A549 (cell line): ENCODE measurements at regions not wholly inside any gene's neighbourhood (a gene's known extent, or its start where the extent isn't known, plus 50 kb on each side); places are given as distances from the start of the nearest gene placed in this dataset.

Experiments
- ATAC-seq, 2 experiments: fragments of 200-7000 bp in 1 of 2; fragments of >200 bp in 1 of 2; cut with Nextera tagmentation in 1 of 2; cut with Tn5 transposase in 1 of 2; 3 replicates each; pipeline versions ENCODE4 v1.8.0 to v1.9.1; 2018 to 2020; ENCODE audit warnings: mild to moderate bottlenecking in 1 of 2, moderate library complexity in 1 of 2
- CTCF ChIA-PET: fragments of 300-600 bp; sonication (Branson Sonifier 250); formaldehyde crosslinking; extraction: SDS; loops from one replicate; lab custom pipeline; 2021; ENCODE audit warnings: antibody characterized with exemption, inconsistent platforms; lab: Yijun Ruan, JAX
- POLR2A ChIA-PET: fragments of 350-600 bp; formaldehyde crosslinking; extraction: SDS; loops from one replicate; lab custom pipeline; 2021; ENCODE audit warnings: antibody characterized with exemption, inconsistent platforms; lab: Yijun Ruan, JAX
- DNase-seq, 2 experiments: peaks; one replicate each; pipeline versions ENCODE4 v3.0.0 to v3.0.0-alpha.2; 2011 to 2016; ENCODE audit warnings: low read depth in 1 of 2, low spot score in 1 of 2
- FAIRE-seq: peaks from 2 replicates; lab custom pipeline; 2011; peaks lifted over from hg19 to GRCh38; lab: Jason Lieb, UNC
- H3K27ac ChIP-seq, 2 experiments: fragments of >200 bp; sonication (Bioruptor Twin); formaldehyde crosslinking; 3 replicates each; pipeline ENCODE4 v1.5.1; 2016 to 2017
- H3K4me1 ChIP-seq: fragments of >200 bp; sonication (Bioruptor Twin); formaldehyde crosslinking; 3 replicates; pipeline ENCODE4 v1.6.1; 2016
- H3K4me2 ChIP-seq: fragments of >200 bp; sonication (Bioruptor Twin); formaldehyde crosslinking; 3 replicates; pipeline ENCODE4 v1.6.1; 2016
- H3K4me3 ChIP-seq: fragments of >200 bp; sonication (Bioruptor Twin); formaldehyde crosslinking; 3 replicates; pipeline ENCODE4 v1.5.1; 2016
- H3K9me3 ChIP-seq: fragments of >200 bp; sonication (Bioruptor Twin); formaldehyde crosslinking; 3 replicates; pipeline ENCODE4 v1.6.1; 2016
- CBX2 ChIP-seq: fragments of 200-600 bp; sonication (generic); IDR thresholded peaks from 2 replicates; pipeline ENCODE4 v1.6.1; 2016; ENCODE audit warnings: low read depth, mild to moderate bottlenecking, borderline replicate concordance
- CEBPB ChIP-seq, 2 experiments: fragments of >200 bp in 1 of 2; sonication (Bioruptor Twin) in 1 of 2; formaldehyde crosslinking in 1 of 2; IDR thresholded peaks; 2 replicates each; pipeline ENCODE4 v1.6.1; 2012 to 2016
- CHD2 ChIP-seq: fragments of 150-350 bp; IDR thresholded peaks from 2 replicates; pipeline ENCODE4 v1.6.1; 2014; ENCODE audit warnings: low read length; ENCODE audit not compliant: partially characterized antibody
- CTCF ChIP-seq: fragments of >200 bp; sonication (Bioruptor Twin); formaldehyde crosslinking; IDR thresholded peaks from 3 replicates; pipeline ENCODE4 v1.5.1; 2016
- EP300 ChIP-seq, 2 experiments: fragments of >200 bp; sonication (Bioruptor Twin); formaldehyde crosslinking; IDR thresholded peaks; 2 replicates in 1 of 2; 3 replicates in 1 of 2; pipeline ENCODE4 v1.6.1; 2016 to 2017
- ESRRA ChIP-seq: fragments of 150-350 bp; IDR thresholded peaks from 2 replicates; pipeline ENCODE4 v1.6.1; 2014; ENCODE audit warnings: mild to moderate bottlenecking, low read length, borderline replicate concordance
- HES2 ChIP-seq: fragments of >200 bp; sonication (Bioruptor Twin); formaldehyde crosslinking; IDR thresholded peaks from 2 replicates; pipeline ENCODE4 v1.6.1; 2016
- HMGXB4 ChIP-seq: fragments of 250-450 bp; sonication (Bioruptor Pico); IDR thresholded peaks from 2 replicates; pipeline ENCODE4 v1.5.0; 2021; ENCODE audit warnings: mild to moderate bottlenecking, moderate library complexity, borderline replicate concordance
- NFE2L2 ChIP-seq: fragments of 150-350 bp; conservative IDR thresholded peaks from 2 replicates; pipeline ENCODE4 v1.6.1; 2014; ENCODE audit warnings: low read length
- NPAS2 ChIP-seq: fragments of 250-450 bp; sonication (Bioruptor Pico); IDR thresholded peaks from 2 replicates; pipeline ENCODE4 v1.8.0; 2022; ENCODE audit warnings: mild to moderate bottlenecking, moderate library complexity, borderline replicate concordance
- RAD21 ChIP-seq, 2 experiments: fragments of >200 bp in 1 of 2; sonication (Bioruptor Twin) in 1 of 2; formaldehyde crosslinking in 1 of 2; IDR thresholded peaks in 1 of 2; conservative IDR thresholded peaks in 1 of 2; 2 replicates in 1 of 2; 3 replicates in 1 of 2; pipeline ENCODE4 v1.6.1; 2012 to 2018; ENCODE audit warnings: inconsistent platforms in 1 of 2
- RCOR1 ChIP-seq: fragments of 150-350 bp; IDR thresholded peaks from 2 replicates; pipeline ENCODE4 v1.6.1; 2014; ENCODE audit warnings: antibody characterized with exemption, low read length, low read depth
- RNF2 ChIP-seq: fragments of 200-600 bp; sonication (generic); IDR thresholded peaks from 2 replicates; pipeline ENCODE4 v1.6.1; 2016; ENCODE audit warnings: low read depth, mild to moderate bottlenecking, antibody characterized with exemption, moderate library complexity, borderline replicate concordance
- SMC3 ChIP-seq: fragments of >200 bp; sonication (Bioruptor Twin); formaldehyde crosslinking; IDR thresholded peaks from 3 replicates; pipeline ENCODE4 v1.6.1; 2018; ENCODE audit warnings: inconsistent platforms
- ZNF302 ChIP-seq: fragments of 250-450 bp; sonication (Bioruptor Pico); IDR thresholded peaks from 2 replicates; pipeline ENCODE4 v1.9.0; 2021; ENCODE audit warnings: inconsistent platforms, mild to moderate bottlenecking, moderate library complexity
- WGBS: methylation state at CpG from one replicate; pipeline ENCODE4 v1.1.6; 2017; ENCODE audit errors: missing lambda C conversion rate; 5-methylcytosine and 5-hydroxymethylcytosine counted together
- TF ChIP-seq, protein P1 (sequence below): IDR thresholded peaks from 2 replicates; pipeline ENCODE4 v1.6.1; 2012
- TF ChIP-seq, protein P2 (sequence below): fragments of 450-650 bp; IDR thresholded peaks from 2 replicates; pipeline ENCODE4 v1.6.1; 2014; ENCODE audit warnings: antibody characterized with exemption
- TF ChIP-seq, protein P3 (sequence below): IDR thresholded peaks from 2 replicates; pipeline ENCODE4 v1.6.1; 2012; ENCODE audit warnings: low read depth, borderline replicate concordance

GRCh38 chr2:149799013-149799705 is 211.6 kb upstream of the MMADHC start:
- Histone ChIP-seq H3K9me3 (no peaks in the 10 kb centered on the region), H3K27ac (0 out of 6 replicates have a peak overlapping the region, but pooled peaks of 1 of the 2 experiments have one; percentile 26), H3K4me1 (peaks cover 6% of the 10 kb centered on the region; the same call in 2 of the 3 replicates), H3K4me2 (0 out of 3 replicates have a peak overlapping the region, but pooled peaks have one; percentile 23), H3K4me3 (no peak overlapping the region)
- peak in 1 of 2 experiments; percentile 35 for DNase-seq
- peak; percentile 82 to 89 for ATAC-seq
- POLR2A ChIA-PET: interaction anchor here (0.7 kb wide), 1 partner anchor 686 kb away, joined by 3 read pairs; no protein-coding TSS in a partner anchor
- 37% methylated on average over 6 of the region's 6 CpGs for WGBS
- FAIRE-seq: no peak
- peak; percentile 73 to 77 for TF ChIP-seq RAD21 (conservative IDR thresholded peaks at IDR 0.05 in 1 of 2, IDR thresholded peaks at IDR 0.05 in 1 of 2)
- no peak for TF ChIP-seq RNF2
- TF ChIP-seq SMC3: peak; percentile 67
- TF ChIP-seq CTCF: peak; percentile 55
- TF ChIP-seq, protein P1, sequence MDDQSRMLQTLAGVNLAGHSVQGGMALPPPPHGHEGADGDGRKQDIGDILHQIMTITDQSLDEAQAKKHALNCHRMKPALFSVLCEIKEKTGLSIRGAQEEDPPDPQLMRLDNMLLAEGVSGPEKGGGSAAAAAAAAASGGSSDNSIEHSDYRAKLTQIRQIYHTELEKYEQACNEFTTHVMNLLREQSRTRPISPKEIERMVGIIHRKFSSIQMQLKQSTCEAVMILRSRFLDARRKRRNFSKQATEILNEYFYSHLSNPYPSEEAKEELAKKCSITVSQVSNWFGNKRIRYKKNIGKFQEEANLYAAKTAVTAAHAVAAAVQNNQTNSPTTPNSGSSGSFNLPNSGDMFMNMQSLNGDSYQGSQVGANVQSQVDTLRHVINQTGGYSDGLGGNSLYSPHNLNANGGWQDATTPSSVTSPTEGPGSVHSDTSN: no peak
- CTCF ChIA-PET: interaction anchor here (0.7 to 1.5 kb wide), 4 partner anchors 15 to 1440 kb away, joined by 3 to 4 read pairs (median 3); no protein-coding TSS in a partner anchor

DNA sequence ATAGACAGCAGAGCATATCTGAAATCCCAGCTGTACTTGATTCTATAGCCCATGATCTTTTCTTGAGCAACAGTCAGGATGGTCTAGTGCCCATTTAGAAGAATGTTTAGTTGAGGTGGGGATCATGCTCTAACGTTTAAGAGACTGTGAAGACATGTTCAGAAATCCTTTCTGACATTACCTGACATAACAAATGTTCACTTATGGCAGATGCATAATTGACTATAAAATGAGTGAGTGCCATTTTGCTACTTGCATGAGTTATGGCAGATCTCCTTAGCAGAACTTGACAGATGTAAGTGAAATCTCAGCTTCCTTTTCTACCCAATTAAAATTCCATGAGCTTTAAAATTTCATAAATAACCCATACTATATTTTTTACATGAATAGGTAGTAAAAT is 209.5 kb upstream of the MMADHC start:
- no peak for DNase-seq
- no peak for TF ChIP-seq ESRRA
- TF ChIP-seq NFE2L2: no peak
- no peak for TF ChIP-seq CHD2
- TF ChIP-seq, protein P2, sequence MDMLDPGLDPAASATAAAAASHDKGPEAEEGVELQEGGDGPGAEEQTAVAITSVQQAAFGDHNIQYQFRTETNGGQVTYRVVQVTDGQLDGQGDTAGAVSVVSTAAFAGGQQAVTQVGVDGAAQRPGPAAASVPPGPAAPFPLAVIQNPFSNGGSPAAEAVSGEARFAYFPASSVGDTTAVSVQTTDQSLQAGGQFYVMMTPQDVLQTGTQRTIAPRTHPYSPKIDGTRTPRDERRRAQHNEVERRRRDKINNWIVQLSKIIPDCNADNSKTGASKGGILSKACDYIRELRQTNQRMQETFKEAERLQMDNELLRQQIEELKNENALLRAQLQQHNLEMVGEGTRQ: no peak
- no peak for TF ChIP-seq HES2
- no peak for TF ChIP-seq EP300 (IDR thresholded peaks at IDR 0.05)
- no peak for TF ChIP-seq CEBPB (IDR thresholded peaks at IDR 0.05)
- TF ChIP-seq NPAS2 (CRISPR knock-in tag): no peak
- TF ChIP-seq, protein P3, sequence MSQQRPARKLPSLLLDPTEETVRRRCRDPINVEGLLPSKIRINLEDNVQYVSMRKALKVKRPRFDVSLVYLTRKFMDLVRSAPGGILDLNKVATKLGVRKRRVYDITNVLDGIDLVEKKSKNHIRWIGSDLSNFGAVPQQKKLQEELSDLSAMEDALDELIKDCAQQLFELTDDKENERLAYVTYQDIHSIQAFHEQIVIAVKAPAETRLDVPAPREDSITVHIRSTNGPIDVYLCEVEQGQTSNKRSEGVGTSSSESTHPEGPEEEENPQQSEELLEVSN: no peak
- no peak for TF ChIP-seq RCOR1
- TF ChIP-seq RNF2: no peak
- TF ChIP-seq CBX2: no peak
- TF ChIP-seq HMGXB4 (CRISPR knock-in tag): no peak
- no peak for TF ChIP-seq ZNF302
- H3K4me1 ChIP-seq: peaks cover 6% of the 10 kb centered on the region; the same call in 2 of the 3 replicates
- no peak overlapping the region for H3K4me2 ChIP-seq
- 16% methylated on average over 1 of the region's 1 CpG for WGBS
- ChIA-PET CTCF (no interaction called here), POLR2A (no interaction called here)
- H3K27ac ChIP-seq: no peak overlapping the region
- no peak for ATAC-seq
- H3K4me3 ChIP-seq: no peak overlapping the region
- H3K9me3 ChIP-seq: no peaks in the 10 kb centered on the region
- FAIRE-seq: no peak
